Progenitor cell of endocrine pancreas (in vitro differentiated cells): ENCODE measurements at regions not wholly inside any gene's neighbourhood (a gene's known extent, or its start where the extent isn't known, plus 50 kb on each side); places are given as distances from the start of the nearest gene placed in this dataset.

Experiments used
- DNase-seq: peaks from one replicate; pipeline ENCODE4 v3.0.0; 2021; ENCODE audit warnings: low spot score; ENCODE audit not compliant: unreplicated experiment
- H3K27ac Mint-ChIP-seq: 2 replicates; pipeline ENCODE4 v1.8.0; 2021; ENCODE audit warnings: mild to moderate bottlenecking, moderate library complexity, mixed read lengths
- H3K27me3 Mint-ChIP-seq: 2 replicates; pipeline ENCODE4 v1.8.0; 2021; ENCODE audit warnings: mixed read lengths
- H3K36me3 Mint-ChIP-seq: 2 replicates; pipeline ENCODE4 v1.8.0; 2022; ENCODE audit warnings: mixed read lengths; ENCODE audit not compliant: insufficient read depth
- H3K4me1 Mint-ChIP-seq: 2 replicates; pipeline ENCODE4 v1.8.0; 2021; ENCODE audit warnings: low read depth, mixed read lengths
- H3K4me3 Mint-ChIP-seq: 2 replicates; pipeline ENCODE4 v1.8.0; 2021; ENCODE audit warnings: low read depth, mild to moderate bottlenecking, moderate library complexity, mixed read lengths
- H3K9me3 Mint-ChIP-seq: 2 replicates; pipeline ENCODE4 v1.8.0; 2021; ENCODE audit warnings: low read depth, mixed read lengths
- TF ChIP-seq, protein P1 (sequence below): fragments of 200-600 bp; sonication (generic); IDR thresholded peaks from one replicate; pipeline ENCODE4 v1.5.0; 2021; ENCODE audit warnings: antibody characterized with exemption, mild to moderate bottlenecking; ENCODE audit not compliant: unreplicated experiment

DNA sequence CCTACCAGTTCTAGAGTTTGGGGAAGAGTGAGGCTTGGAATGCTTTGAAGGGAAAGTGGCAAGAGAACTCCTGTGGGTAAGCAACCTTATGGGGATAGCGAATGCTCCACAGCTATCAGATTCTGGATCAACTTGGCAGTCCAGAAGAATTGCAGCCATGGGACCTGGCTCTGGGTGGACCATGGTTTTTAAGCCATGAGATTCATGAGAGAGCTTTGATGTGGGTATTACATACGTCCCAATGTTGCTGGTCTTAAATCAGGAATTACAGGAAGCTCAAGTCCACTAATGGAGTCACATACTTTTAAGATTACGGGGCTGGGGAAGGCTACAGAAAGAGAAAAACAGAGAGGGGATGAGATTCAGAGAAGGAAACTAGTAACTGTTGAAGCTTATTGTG, 142.5 kb upstream of the ELAC2 start:
- Mint-ChIP-seq H3K4me1 (no peaks in the 10 kb centered on the region), H3K27ac (no peak overlapping the region), H3K36me3 (peaks cover 2% of the 10 kb centered on the region)

DNA sequence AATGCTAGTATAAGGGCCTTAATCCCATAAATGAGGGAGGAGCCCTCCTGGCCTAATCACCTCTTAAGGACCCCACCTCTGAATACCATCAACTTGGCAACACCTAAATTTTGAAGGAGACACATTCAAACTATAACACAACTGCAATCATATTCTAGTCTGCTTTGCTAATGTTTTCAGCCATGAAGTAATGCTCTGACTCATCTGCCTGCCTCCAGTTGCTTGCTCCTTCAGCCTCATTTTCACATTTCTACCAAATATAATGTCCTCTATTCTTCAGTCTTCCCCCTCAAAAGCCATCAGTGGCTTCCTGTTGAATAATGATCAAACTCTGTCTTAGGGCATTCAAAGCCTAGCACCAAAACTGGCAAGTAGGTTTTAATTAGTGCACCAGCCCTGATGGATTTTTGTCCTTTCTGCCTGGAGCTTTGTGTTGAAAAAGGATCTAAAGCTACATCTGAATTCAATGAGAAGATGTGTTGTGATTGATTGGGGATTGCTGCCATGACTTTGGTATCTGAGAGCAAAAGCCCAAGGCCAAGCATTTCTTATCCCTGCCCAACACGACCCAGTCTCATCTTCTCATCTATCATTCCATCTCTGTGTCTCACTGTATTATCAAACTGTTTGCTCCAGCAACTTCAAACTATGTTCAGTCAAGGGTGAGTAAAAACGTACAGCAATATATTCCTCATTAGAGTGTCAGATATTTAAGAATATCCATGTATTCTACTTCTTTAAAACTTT, 140.8 kb upstream of the ELAC2 start:
- no peak overlapping the region for H3K27ac Mint-ChIP-seq

More for the DNA sequence above, 142.5 kb upstream of the ELAC2 start:
- H3K4me3 Mint-ChIP-seq, result no peak overlapping the region
- DNase-seq, result no peak
- H3K27me3 Mint-ChIP-seq, result no peaks in the 10 kb centered on the region
- H3K9me3 Mint-ChIP-seq, result peaks cover 4% of the 10 kb centered on the region
- TF ChIP-seq, protein P1, sequence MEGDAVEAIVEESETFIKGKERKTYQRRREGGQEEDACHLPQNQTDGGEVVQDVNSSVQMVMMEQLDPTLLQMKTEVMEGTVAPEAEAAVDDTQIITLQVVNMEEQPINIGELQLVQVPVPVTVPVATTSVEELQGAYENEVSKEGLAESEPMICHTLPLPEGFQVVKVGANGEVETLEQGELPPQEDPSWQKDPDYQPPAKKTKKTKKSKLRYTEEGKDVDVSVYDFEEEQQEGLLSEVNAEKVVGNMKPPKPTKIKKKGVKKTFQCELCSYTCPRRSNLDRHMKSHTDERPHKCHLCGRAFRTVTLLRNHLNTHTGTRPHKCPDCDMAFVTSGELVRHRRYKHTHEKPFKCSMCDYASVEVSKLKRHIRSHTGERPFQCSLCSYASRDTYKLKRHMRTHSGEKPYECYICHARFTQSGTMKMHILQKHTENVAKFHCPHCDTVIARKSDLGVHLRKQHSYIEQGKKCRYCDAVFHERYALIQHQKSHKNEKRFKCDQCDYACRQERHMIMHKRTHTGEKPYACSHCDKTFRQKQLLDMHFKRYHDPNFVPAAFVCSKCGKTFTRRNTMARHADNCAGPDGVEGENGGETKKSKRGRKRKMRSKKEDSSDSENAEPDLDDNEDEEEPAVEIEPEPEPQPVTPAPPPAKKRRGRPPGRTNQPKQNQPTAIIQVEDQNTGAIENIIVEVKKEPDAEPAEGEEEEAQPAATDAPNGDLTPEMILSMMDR, result no peak

DNA sequence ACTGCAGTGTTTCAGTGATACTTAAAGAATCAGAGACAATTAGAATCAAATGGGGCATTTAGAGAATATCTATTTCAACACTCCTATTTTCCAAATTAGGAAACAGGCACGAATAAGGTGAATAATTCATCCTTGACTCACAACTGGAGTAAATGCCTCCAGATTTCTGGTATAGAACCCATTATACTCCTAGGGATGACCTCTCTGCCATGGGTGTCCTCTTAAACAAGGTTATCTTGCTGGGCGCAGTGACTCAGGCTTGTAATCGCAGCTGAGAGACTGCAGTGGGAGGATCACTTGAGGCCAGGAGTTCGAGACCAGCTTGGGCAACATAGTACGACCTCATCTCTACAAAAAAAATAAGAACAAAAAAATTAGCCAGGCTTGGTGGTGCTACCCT, 139.8 kb upstream of the ELAC2 start:
- no peak for DNase-seq
- Mint-ChIP-seq H3K9me3 (peaks cover under 1% of the 10 kb centered on the region), H3K4me3 (no peak overlapping the region)

More for the DNA sequence above, 140.8 kb upstream of the ELAC2 start:
- H3K9me3 Mint-ChIP-seq, result no peaks in the 10 kb centered on the region
- H3K27me3 Mint-ChIP-seq, result no peaks in the 10 kb centered on the region
- no peaks in the 10 kb centered on the region for H3K4me1 Mint-ChIP-seq
- H3K4me3 Mint-ChIP-seq, result no peak overlapping the region
- H3K36me3 Mint-ChIP-seq, result no peaks in the 10 kb centered on the region
- TF ChIP-seq, protein P1, result no peak
- DNase-seq, result no peak

DNA sequence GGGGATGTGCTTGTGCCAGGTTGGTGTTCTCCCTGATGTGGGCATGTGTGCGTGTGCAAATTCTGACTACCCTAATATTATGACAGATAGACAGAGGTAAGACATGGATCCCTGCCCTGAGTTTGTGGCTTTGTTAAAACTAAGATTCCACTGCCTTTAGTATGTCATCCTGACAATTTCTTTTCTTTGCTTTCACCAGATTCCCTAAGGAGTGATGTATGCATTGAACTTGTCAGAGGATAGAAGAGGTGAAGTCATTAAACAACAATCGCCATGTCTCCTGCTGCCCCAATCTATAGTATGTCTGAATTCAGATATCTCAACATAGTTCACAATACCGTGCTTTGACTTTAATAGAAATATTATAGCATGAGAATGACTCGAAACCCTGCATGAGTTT, 137.1 kb upstream of the ELAC2 start:
- Mint-ChIP-seq H3K27me3 (no peaks in the 10 kb centered on the region), H3K4me1 (no peaks in the 10 kb centered on the region), H3K4me3 (no peak overlapping the region), H3K27ac (no peak overlapping the region), H3K9me3 (peaks cover 3% of the 10 kb centered on the region), H3K36me3 (no peaks in the 10 kb centered on the region)
- TF ChIP-seq, protein P1, result no peak
- DNase-seq, result no peak

More for the DNA sequence above, 139.8 kb upstream of the ELAC2 start:
- TF ChIP-seq, protein P1, result no peak
- H3K4me1 Mint-ChIP-seq, result no peaks in the 10 kb centered on the region
- no peaks in the 10 kb centered on the region for H3K27me3 Mint-ChIP-seq
- no peak overlapping the region for H3K27ac Mint-ChIP-seq
- H3K36me3 Mint-ChIP-seq, result no peaks in the 10 kb centered on the region

DNA sequence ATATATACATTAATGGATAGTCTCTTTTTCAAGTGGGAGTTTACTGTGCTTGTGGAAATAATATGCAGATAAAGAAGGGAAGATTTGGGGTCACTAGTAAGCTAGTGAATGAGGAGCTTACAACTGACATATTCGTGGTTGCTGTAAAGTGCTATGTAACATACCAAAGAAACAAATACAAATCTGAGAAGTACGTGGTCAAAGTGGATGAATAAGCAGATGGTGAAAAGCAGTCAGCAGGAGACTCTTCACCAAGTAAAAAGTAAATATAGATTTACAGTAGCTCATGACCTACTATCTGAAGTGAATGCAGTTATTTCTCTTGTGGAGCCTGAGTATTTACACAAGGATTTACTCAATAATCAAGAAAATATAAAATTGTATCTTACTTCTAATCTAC, 136.6 kb upstream of the ELAC2 start:
- H3K9me3 Mint-ChIP-seq, result peaks cover 3% of the 10 kb centered on the region
- H3K4me1 Mint-ChIP-seq, result no peaks in the 10 kb centered on the region
- TF ChIP-seq, protein P1, result no peak
- H3K27ac Mint-ChIP-seq, result no peak overlapping the region
- H3K27me3 Mint-ChIP-seq, result no peaks in the 10 kb centered on the region
- H3K4me3 Mint-ChIP-seq, result no peak overlapping the region
- H3K36me3 Mint-ChIP-seq, result no peaks in the 10 kb centered on the region
- no peak for DNase-seq
